PC-9 (cell line): ENCODE measurements at regions not wholly inside any gene's neighbourhood (a gene's known extent, or its start where the extent isn't known, plus 50 kb on each side); places are given as distances from the start of the nearest gene placed in this dataset.

Source experiments
- BruUV-seq: library from RNA; stranded (reverse); fragments of 400-500 nt; replicated peaks from 2 replicates; lab custom pipeline; 2021; lab: Mats Ljungman, UMichigan
- CTCF ChIA-PET: fragments of 300-600 bp; sonication (Branson Sonifier 250); formaldehyde crosslinking; loops from one replicate; lab custom pipeline; 2022; ENCODE audit warnings: antibody characterized with exemption; lab: Charles Lee
- POLR2A ChIA-PET: fragments of 300-600 bp; sonication (Branson Sonifier 250); formaldehyde crosslinking; loops from one replicate; lab custom pipeline; 2022; ENCODE audit warnings: antibody characterized with exemption; ENCODE audit not compliant: unreplicated experiment; lab: Charles Lee
- DNase-seq, 2 experiments: peaks; one replicate each; pipeline versions ENCODE4 v3.0.0 to v3.0.0-alpha.2; 2015 to 2022; ENCODE audit warnings: mixed read lengths in 1 of 2
- H2AFZ ChIP-seq: fragments of 200-600 bp; sonication (generic); 2 replicates; pipeline ENCODE4 v1.8.1; 2017; ENCODE audit warnings: antibody characterized with exemption
- H3F3A ChIP-seq: fragments of 200-600 bp; sonication (generic); 2 replicates; pipeline ENCODE4 v1.8.1; 2017; ENCODE audit warnings: antibody characterized with exemption, mild to moderate bottlenecking, low read depth; ENCODE audit not compliant: insufficient read depth
- H3K27ac ChIP-seq: fragments of 200-600 bp; sonication (generic); 2 replicates; pipeline ENCODE4 v1.6.1; 2016; ENCODE audit warnings: mixed run types
- H3K27me3 ChIP-seq: fragments of 200-600 bp; sonication (generic); 2 replicates; pipeline ENCODE4 v1.6.1; 2016; ENCODE audit warnings: low read depth, mixed run types; ENCODE audit not compliant: insufficient read depth
- H3K36me3 ChIP-seq: fragments of 200-600 bp; sonication (generic); 2 replicates; pipeline ENCODE4 v1.6.1; 2016; ENCODE audit warnings: low read depth, mixed run types
- H3K4me1 ChIP-seq: fragments of 200-600 bp; sonication (generic); replicated peaks from 2 replicates; pipeline ENCODE4 v1.6.1; 2016; ENCODE audit warnings: mixed run types; ENCODE audit not compliant: insufficient read depth
- H3K4me2 ChIP-seq: fragments of 200-600 bp; sonication (generic); 2 replicates; pipeline ENCODE4 v1.6.1; 2017; ENCODE audit warnings: mixed run types
- H3K4me3 ChIP-seq: fragments of 200-600 bp; sonication (generic); 2 replicates; pipeline ENCODE4 v1.6.1; 2016; ENCODE audit warnings: mixed run types
- H3K79me2 ChIP-seq: fragments of 200-600 bp; sonication (generic); 2 replicates; pipeline ENCODE4 v1.6.1; 2017; ENCODE audit warnings: low read depth, mixed run types
- H3K9me2 ChIP-seq: fragments of 200-600 bp; sonication (generic); 2 replicates; pipeline ENCODE4 v1.8.1; 2017; ENCODE audit warnings: mild to moderate bottlenecking; ENCODE audit not compliant: insufficient read depth
- H3K9me3 ChIP-seq: fragments of 200-600 bp; sonication (generic); 2 replicates; pipeline ENCODE4 v1.8.1; 2016; ENCODE audit warnings: low read depth; ENCODE audit not compliant: insufficient read depth
- H4K20me1 ChIP-seq: fragments of 200-600 bp; sonication (generic); 2 replicates; pipeline ENCODE4 v1.8.1; 2017; ENCODE audit not compliant: insufficient read depth
- EZH2 ChIP-seq: fragments of 200-600 bp; sonication (generic); IDR thresholded peaks from 2 replicates; pipeline ENCODE4 v1.8.0; 2017; ENCODE audit warnings: antibody characterized with exemption, low read depth
- intact Hi-C: fragments of 100-400 bp; cut with micrococcal nuclease; formaldehyde crosslinking; loops from one replicate; pipeline ENCODE4 v1.10.0; 2022; ENCODE audit not compliant: unreplicated experiment
- TF ChIP-seq, protein P1 (sequence below): fragments of 200-600 bp; sonication (generic); conservative IDR thresholded peaks from 2 replicates; pipeline ENCODE4 v1.6.1; 2017; ENCODE audit warnings: mixed run types, antibody characterized with exemption, mild to moderate bottlenecking, moderate library complexity

DNA sequence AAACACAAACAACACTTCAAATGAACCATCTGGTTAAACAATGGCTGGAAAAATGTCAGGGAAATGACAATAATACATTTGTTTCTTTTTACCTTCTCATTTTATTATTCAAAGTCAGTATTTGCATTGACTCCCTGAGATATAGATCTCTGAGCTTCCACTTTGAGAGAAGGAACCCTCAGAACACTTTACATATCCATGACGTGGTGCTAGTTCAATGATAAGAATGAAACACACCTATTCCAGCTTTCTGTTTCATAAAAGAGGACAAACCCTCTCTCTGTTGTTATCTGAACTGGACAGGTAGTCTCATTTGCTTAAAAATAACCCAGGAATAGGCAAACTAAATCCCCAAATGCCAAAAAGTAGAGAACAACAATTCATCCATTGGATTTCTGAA, 65.3 kb upstream of the CCSER1 start:
- no TSS peak for BruUV-seq
- no peaks in the 10 kb centered on the region for H3K36me3 ChIP-seq
- no peak for DNase-seq
- H3K27me3 ChIP-seq = no peaks in the 10 kb centered on the region
- H4K20me1 ChIP-seq = no peaks in the 10 kb centered on the region
- no peak overlapping the region for H3K27ac ChIP-seq
- H2AFZ ChIP-seq = no peak overlapping the region
- TF ChIP-seq, protein P1, sequence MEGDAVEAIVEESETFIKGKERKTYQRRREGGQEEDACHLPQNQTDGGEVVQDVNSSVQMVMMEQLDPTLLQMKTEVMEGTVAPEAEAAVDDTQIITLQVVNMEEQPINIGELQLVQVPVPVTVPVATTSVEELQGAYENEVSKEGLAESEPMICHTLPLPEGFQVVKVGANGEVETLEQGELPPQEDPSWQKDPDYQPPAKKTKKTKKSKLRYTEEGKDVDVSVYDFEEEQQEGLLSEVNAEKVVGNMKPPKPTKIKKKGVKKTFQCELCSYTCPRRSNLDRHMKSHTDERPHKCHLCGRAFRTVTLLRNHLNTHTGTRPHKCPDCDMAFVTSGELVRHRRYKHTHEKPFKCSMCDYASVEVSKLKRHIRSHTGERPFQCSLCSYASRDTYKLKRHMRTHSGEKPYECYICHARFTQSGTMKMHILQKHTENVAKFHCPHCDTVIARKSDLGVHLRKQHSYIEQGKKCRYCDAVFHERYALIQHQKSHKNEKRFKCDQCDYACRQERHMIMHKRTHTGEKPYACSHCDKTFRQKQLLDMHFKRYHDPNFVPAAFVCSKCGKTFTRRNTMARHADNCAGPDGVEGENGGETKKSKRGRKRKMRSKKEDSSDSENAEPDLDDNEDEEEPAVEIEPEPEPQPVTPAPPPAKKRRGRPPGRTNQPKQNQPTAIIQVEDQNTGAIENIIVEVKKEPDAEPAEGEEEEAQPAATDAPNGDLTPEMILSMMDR = no peak
- TF ChIP-seq EZH2 = no peak
- H3K9me3 ChIP-seq = no peaks in the 10 kb centered on the region
- no peaks in the 10 kb centered on the region for H3K9me2 ChIP-seq
- ChIA-PET POLR2A (no interaction called here), CTCF (no interaction called here)
- intact Hi-C loops = no loop called here
- H3F3A ChIP-seq = no peaks in the 10 kb centered on the region
- no peaks in the 10 kb centered on the region for H3K4me1 ChIP-seq
- no peak overlapping the region for H3K4me3 ChIP-seq
- no peaks in the 10 kb centered on the region for H3K79me2 ChIP-seq
- no peak overlapping the region for H3K4me2 ChIP-seq

DNA sequence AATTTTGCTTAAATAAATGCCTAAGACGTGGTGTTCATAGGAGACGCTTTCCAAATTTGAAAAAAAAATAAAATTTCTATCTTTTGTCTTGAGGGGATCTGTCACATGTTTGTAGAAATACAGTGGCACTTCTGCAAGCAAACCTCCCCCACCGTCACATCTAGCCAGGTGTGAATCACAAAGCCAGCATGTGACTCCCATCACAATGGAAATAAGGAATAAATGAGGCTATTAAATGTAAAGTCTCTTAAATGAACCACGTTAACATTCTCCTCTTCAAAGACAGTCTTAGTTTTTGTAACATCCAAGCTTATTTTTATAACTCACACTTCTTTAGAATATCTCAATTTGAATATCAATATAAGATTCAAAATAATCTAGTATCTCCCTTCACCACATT, 63.0 kb upstream of the CCSER1 start:
- intact Hi-C loops = no loop called here
- H2AFZ ChIP-seq = no peak overlapping the region
- no peak overlapping the region for H3K27ac ChIP-seq
- no peak for TF ChIP-seq EZH2
- TF ChIP-seq, protein P1 = no peak
- no peaks in the 10 kb centered on the region for H3K9me2 ChIP-seq
- H3K36me3 ChIP-seq = no peaks in the 10 kb centered on the region
- no TSS peak for BruUV-seq
- POLR2A ChIA-PET = no interaction called here
- no peaks in the 10 kb centered on the region for H3K27me3 ChIP-seq
- CTCF ChIA-PET = no interaction called here
- no peaks in the 10 kb centered on the region for H4K20me1 ChIP-seq
- H3K4me1 ChIP-seq = no peaks in the 10 kb centered on the region
- no peak overlapping the region for H3K4me3 ChIP-seq
- no peaks in the 10 kb centered on the region for H3K79me2 ChIP-seq
- no peaks in the 10 kb centered on the region for H3K9me3 ChIP-seq
- no peak for DNase-seq
- H3F3A ChIP-seq = no peaks in the 10 kb centered on the region
- H3K4me2 ChIP-seq = no peak overlapping the region

DNA sequence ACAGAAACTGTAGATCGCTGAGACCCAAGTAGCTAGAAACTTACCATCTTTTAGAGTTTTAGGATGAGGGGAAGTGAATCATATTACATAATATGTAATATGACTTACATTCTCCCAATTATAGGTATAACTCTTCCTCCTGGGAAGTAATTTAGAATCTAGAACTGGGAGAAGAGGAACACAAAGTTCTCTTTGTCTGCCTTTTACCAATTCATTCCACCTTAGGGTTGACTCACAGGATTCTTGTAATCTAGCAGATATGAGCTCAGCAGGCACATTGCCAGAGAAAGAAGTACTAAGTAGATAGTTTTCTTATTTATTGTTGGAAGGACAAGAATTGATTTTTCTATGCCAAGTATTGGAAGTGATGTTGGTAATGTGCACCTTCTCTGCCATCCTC, 58.0 kb upstream of the CCSER1 start:
- H3K36me3 ChIP-seq = no peaks in the 10 kb centered on the region
- intact Hi-C loops = no loop called here

More for the DNA sequence above, 58.0 kb upstream of the CCSER1 start:
- TF ChIP-seq, protein P1 = no peak
- no peak for TF ChIP-seq EZH2
- H3K4me2 ChIP-seq = no peak overlapping the region
- no peaks in the 10 kb centered on the region for H4K20me1 ChIP-seq
- no peaks in the 10 kb centered on the region for H3K9me3 ChIP-seq
- no peaks in the 10 kb centered on the region for H3K9me2 ChIP-seq
- H3K4me1 ChIP-seq = no peaks in the 10 kb centered on the region
- H3K4me3 ChIP-seq = no peak overlapping the region
- no peak for DNase-seq
- POLR2A ChIA-PET = interaction anchor here (0.6 kb wide), 2 partner anchors 230 to 1761 kb away, joined by 3 to 4 read pairs; no protein-coding TSS in a partner anchor
- H2AFZ ChIP-seq = no peak overlapping the region
- CTCF ChIA-PET = no interaction called here
- no TSS peak for BruUV-seq
- H3K27me3 ChIP-seq = no peaks in the 10 kb centered on the region
- no peak overlapping the region for H3K27ac ChIP-seq
- H3F3A ChIP-seq = no peaks in the 10 kb centered on the region
- no peaks in the 10 kb centered on the region for H3K79me2 ChIP-seq
